ENCODE measurements at regions not wholly inside any gene's neighbourhood (a gene's known extent, or its start where the extent isn't known, plus 50 kb on each side); places are given as distances from the start of the nearest gene placed in this dataset.
"Not testable (repeated sequence)": the region's sequence is repeated elsewhere in the genome, so short reads cannot be mapped to it uniquely, and the experiment has no call there.

- intact Hi-C loops (cut with micrococcal nuclease; ENCODE audit: unreplicated experiment): no loop called here
- Histone ChIP-seq H3K4me1 (no peaks in the 10 kb centered on the region), H3K27me3 (replicated peaks; ENCODE audit: control insufficient read depth, insufficient read depth, low read length) (no peaks in the 10 kb centered on the region), H3K4me3 (ENCODE audit: low read depth, low read length) (no peak overlapping the region), H3K36me3 (ENCODE audit: control insufficient read depth, insufficient read depth, low read length) (no peaks in the 10 kb centered on the region), H3K9me3 (no peaks in the 10 kb centered on the region)
- Mint-ChIP-seq H3K27ac (ENCODE audit: unreplicated experiment) (no peak overlapping the region), H3K4me3 (ENCODE audit: unreplicated experiment) (no peak overlapping the region), H3K4me1 (ENCODE audit: low read depth, unreplicated experiment) (no peaks in the 10 kb centered on the region), H3K27me3 (ENCODE audit: insufficient read depth, unreplicated experiment) (no peaks in the 10 kb centered on the region), H3K36me3 (ENCODE audit: insufficient read depth, unreplicated experiment) (no peaks in the 10 kb centered on the region), H3K9me3 (ENCODE audit: unreplicated experiment) (no peaks in the 10 kb centered on the region)
- no peak for DNase-seq
- BruUV-seq (replicated peaks): no TSS peak
- ChIA-PET CTCF (no interaction called here), POLR2A (no interaction called here)
- TF ChIP-seq, protein P1, sequence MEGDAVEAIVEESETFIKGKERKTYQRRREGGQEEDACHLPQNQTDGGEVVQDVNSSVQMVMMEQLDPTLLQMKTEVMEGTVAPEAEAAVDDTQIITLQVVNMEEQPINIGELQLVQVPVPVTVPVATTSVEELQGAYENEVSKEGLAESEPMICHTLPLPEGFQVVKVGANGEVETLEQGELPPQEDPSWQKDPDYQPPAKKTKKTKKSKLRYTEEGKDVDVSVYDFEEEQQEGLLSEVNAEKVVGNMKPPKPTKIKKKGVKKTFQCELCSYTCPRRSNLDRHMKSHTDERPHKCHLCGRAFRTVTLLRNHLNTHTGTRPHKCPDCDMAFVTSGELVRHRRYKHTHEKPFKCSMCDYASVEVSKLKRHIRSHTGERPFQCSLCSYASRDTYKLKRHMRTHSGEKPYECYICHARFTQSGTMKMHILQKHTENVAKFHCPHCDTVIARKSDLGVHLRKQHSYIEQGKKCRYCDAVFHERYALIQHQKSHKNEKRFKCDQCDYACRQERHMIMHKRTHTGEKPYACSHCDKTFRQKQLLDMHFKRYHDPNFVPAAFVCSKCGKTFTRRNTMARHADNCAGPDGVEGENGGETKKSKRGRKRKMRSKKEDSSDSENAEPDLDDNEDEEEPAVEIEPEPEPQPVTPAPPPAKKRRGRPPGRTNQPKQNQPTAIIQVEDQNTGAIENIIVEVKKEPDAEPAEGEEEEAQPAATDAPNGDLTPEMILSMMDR (IDR thresholded peaks at IDR 0.05; ENCODE audit: insufficient read depth in 1 of 2, low read depth in 1 of 2, low read length in 1 of 2, severe bottlenecking in 1 of 2, unreplicated experiment in 1 of 2): no peak
Measured at GRCh38 chr6:92977018-92977417, 442.3 kb downstream of the EPHA7 start.

- Mint-ChIP-seq H3K4me3 (ENCODE audit: unreplicated experiment) (no peak overlapping the region), H3K36me3 (ENCODE audit: insufficient read depth, unreplicated experiment) (no peaks in the 10 kb centered on the region), H3K27ac (ENCODE audit: unreplicated experiment) (no peak overlapping the region), H3K4me1 (ENCODE audit: low read depth, unreplicated experiment) (no peaks in the 10 kb centered on the region), H3K9me3 (ENCODE audit: unreplicated experiment) (no peaks in the 10 kb centered on the region), H3K27me3 (ENCODE audit: insufficient read depth, unreplicated experiment) (no peaks in the 10 kb centered on the region)
- intact Hi-C loops (cut with micrococcal nuclease; ENCODE audit: unreplicated experiment): no loop called here
- CTCF ChIA-PET: no interaction called here
- POLR2A ChIA-PET: no interaction called here
- H3K4me1 ChIP-seq: no peaks in the 10 kb centered on the region
- H3K36me3 ChIP-seq (ENCODE audit: control insufficient read depth, insufficient read depth, low read length): no peaks in the 10 kb centered on the region
- no TSS peak for BruUV-seq (replicated peaks)
- H3K4me3 ChIP-seq (ENCODE audit: low read depth, low read length): no peak overlapping the region
- no peak for DNase-seq
- no peaks in the 10 kb centered on the region for H3K9me3 ChIP-seq
- TF ChIP-seq, protein P1 (IDR thresholded peaks at IDR 0.05; ENCODE audit: insufficient read depth in 1 of 2, low read depth in 1 of 2, low read length in 1 of 2, severe bottlenecking in 1 of 2, unreplicated experiment in 1 of 2): no peak
- no peaks in the 10 kb centered on the region for H3K27me3 ChIP-seq (replicated peaks; ENCODE audit: control insufficient read depth, insufficient read depth, low read length)
Measured at GRCh38 chr6:92967362-92967761, 452.0 kb downstream of the EPHA7 start.

- H3K4me3 Mint-ChIP-seq (ENCODE audit: unreplicated experiment): no peak overlapping the region
Measured at GRCh38 chr6:92962846-92963245, 456.5 kb downstream of the EPHA7 start.

DNA sequence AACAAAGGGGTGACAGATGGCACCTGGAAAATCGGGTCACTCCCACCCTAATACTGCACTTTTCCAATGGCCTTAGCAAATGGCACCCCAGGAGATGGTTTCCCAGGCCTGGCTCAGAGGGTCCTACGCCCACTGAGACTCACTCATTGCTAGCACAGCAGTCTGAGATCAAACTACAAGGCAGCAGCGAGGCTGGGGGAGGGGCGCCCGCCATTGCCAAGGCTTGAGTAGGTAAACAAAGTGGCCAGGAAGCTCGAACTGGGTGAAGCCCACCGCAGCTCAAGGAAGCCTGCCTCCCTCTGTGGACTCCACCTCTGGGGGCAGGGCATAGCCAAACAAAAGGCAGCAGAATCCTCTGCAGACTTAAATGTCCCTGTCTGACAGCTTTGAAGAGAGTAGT, 467.2 kb downstream of the EPHA7 start:
- not testable (repeated sequence) for H3K9me3 Mint-ChIP-seq (ENCODE audit: unreplicated experiment); H3K4me3 Mint-ChIP-seq (ENCODE audit: unreplicated experiment); H3K36me3 Mint-ChIP-seq (ENCODE audit: insufficient read depth, unreplicated experiment)

More at GRCh38 chr6:92962846-92963245, 456.5 kb downstream of the EPHA7 start:
- Histone ChIP-seq H3K4me1 (no peaks in the 10 kb centered on the region), H3K36me3 (ENCODE audit: control insufficient read depth, insufficient read depth, low read length) (no peaks in the 10 kb centered on the region), H3K27me3 (replicated peaks; ENCODE audit: control insufficient read depth, insufficient read depth, low read length) (no peaks in the 10 kb centered on the region), H3K4me3 (ENCODE audit: low read depth, low read length) (no peak overlapping the region), H3K9me3 (no peaks in the 10 kb centered on the region)
- Mint-ChIP-seq H3K36me3 (ENCODE audit: insufficient read depth, unreplicated experiment) (no peaks in the 10 kb centered on the region), H3K27me3 (ENCODE audit: insufficient read depth, unreplicated experiment) (no peaks in the 10 kb centered on the region), H3K27ac (ENCODE audit: unreplicated experiment) (no peak overlapping the region), H3K4me1 (ENCODE audit: low read depth, unreplicated experiment) (no peaks in the 10 kb centered on the region), H3K9me3 (ENCODE audit: unreplicated experiment) (peaks cover 13% of the 10 kb centered on the region)
- TF ChIP-seq, protein P1 (IDR thresholded peaks at IDR 0.05; ENCODE audit: insufficient read depth in 1 of 2, low read depth in 1 of 2, low read length in 1 of 2, severe bottlenecking in 1 of 2, unreplicated experiment in 1 of 2): no peak
- ChIA-PET POLR2A (no interaction called here), CTCF (no interaction called here)
- DNase-seq: no peak
- BruUV-seq (replicated peaks): no TSS peak
- intact Hi-C loops (cut with micrococcal nuclease; ENCODE audit: unreplicated experiment): no loop called here

More for the DNA sequence above, 467.2 kb downstream of the EPHA7 start:
- H3K27ac Mint-ChIP-seq (ENCODE audit: unreplicated experiment); H3K27me3 Mint-ChIP-seq (ENCODE audit: insufficient read depth, unreplicated experiment); POLR2A ChIA-PET; BruUV-seq (replicated peaks); H3K27me3 ChIP-seq (replicated peaks; ENCODE audit: control insufficient read depth, insufficient read depth, low read length); H3K4me3 ChIP-seq (ENCODE audit: low read depth, low read length); H3K4me1 ChIP-seq; CTCF ChIA-PET; intact Hi-C loops (cut with micrococcal nuclease; ENCODE audit: unreplicated experiment); DNase-seq; H3K9me3 ChIP-seq; H3K36me3 ChIP-seq (ENCODE audit: control insufficient read depth, insufficient read depth, low read length); H3K4me1 Mint-ChIP-seq (ENCODE audit: low read depth, unreplicated experiment): not testable (repeated sequence)

All from Caco-2 (cell line).